IMR-90 (cell line): ENCODE measurements at regions not wholly inside any gene's neighbourhood (a gene's known extent, or its start where the extent isn't known, plus 50 kb on each side); places are given as distances from the start of the nearest gene placed in this dataset.

Source experiments
- ATAC-seq: fragments of 200-7000 bp; cut with Tn5 transposase; 2 replicates; pipeline ENCODE4 v1.9.1; 2020; ENCODE audit warnings: low read depth, mild to moderate bottlenecking, moderate library complexity
- BruUV-seq: library from RNA; stranded (reverse); fragments of 400-500 nt; replicated peaks from 2 replicates; lab custom pipeline; 2021; lab: Mats Ljungman, UMichigan
- CTCF ChIA-PET: fragments of 300-600 bp; formaldehyde crosslinking; extraction: SDS; loops from one replicate; lab custom pipeline; 2021; ENCODE audit warnings: antibody characterized with exemption; lab: Yijun Ruan, JAX
- POLR2A ChIA-PET: fragments of 300-600 bp; sonication (Branson Sonifier 250); formaldehyde crosslinking; loops from one replicate; lab custom pipeline; 2022; ENCODE audit warnings: antibody characterized with exemption; ENCODE audit not compliant: unreplicated experiment; lab: Charles Lee
- DNase-seq: peaks from one replicate; pipeline ENCODE4 v3.0.0; 2013
- H2AFZ ChIP-seq: replicated peaks from 2 replicates; pipeline ENCODE3; 2013; ENCODE audit warnings: low read length, mild to moderate bottlenecking; ENCODE audit not compliant: poor library complexity
- H2AK5ac ChIP-seq: 2 replicates; pipeline ENCODE4 v1.6.1; 2013; ENCODE audit warnings: low read depth, low read length, inconsistent platforms
- H2AK9ac ChIP-seq: replicated peaks from 2 replicates; pipeline ENCODE3; 2013; ENCODE audit warnings: mild to moderate bottlenecking, low read depth, low read length, moderate library complexity; ENCODE audit not compliant: poor library complexity
- H2BK120ac ChIP-seq: 2 replicates; pipeline ENCODE4 v1.6.1; 2013; ENCODE audit warnings: low read depth, low read length, inconsistent platforms
- H2BK15ac ChIP-seq: 3 replicates; pipeline ENCODE4 v1.6.1; 2013; ENCODE audit warnings: low read depth, low read length, inconsistent platforms
- H2BK20ac ChIP-seq: 2 replicates; pipeline ENCODE4 v1.6.1; 2013; ENCODE audit warnings: low read depth, mild to moderate bottlenecking, inconsistent platforms, low read length, moderate library complexity
- H2BK5ac ChIP-seq: 2 replicates; pipeline ENCODE4 v1.6.1; 2013; ENCODE audit warnings: mild to moderate bottlenecking, low read depth, low read length, inconsistent platforms; ENCODE audit not compliant: poor library complexity, severe bottlenecking
- H3K14ac ChIP-seq: replicated peaks from 2 replicates; pipeline ENCODE4 v1.6.1; 2013; ENCODE audit warnings: low read depth, low read length, inconsistent platforms
- H3K18ac ChIP-seq: 2 replicates; pipeline ENCODE4 v1.6.1; 2013; ENCODE audit warnings: low read depth, low read length, control low read depth
- H3K23ac ChIP-seq: 2 replicates; pipeline ENCODE4 v1.6.1; 2013; ENCODE audit warnings: low read depth, low read length, inconsistent platforms
- H3K27ac ChIP-seq: 2 replicates; pipeline ENCODE4 v1.5.1; 2013; ENCODE audit warnings: mild to moderate bottlenecking, control low read depth, low read length; ENCODE audit not compliant: insufficient read depth
- H3K27me3 ChIP-seq: 2 replicates; pipeline ENCODE4 v1.6.1; 2013; ENCODE audit warnings: low read length; ENCODE audit not compliant: control insufficient read depth, insufficient read depth
- H3K36me3 ChIP-seq: 2 replicates; pipeline ENCODE4 v1.6.1; 2013; ENCODE audit warnings: low read length, mixed read lengths; ENCODE audit not compliant: control insufficient read depth, insufficient read depth
- H3K4ac ChIP-seq: 2 replicates; pipeline ENCODE4 v1.6.1; 2013; ENCODE audit warnings: low read depth, low read length, inconsistent platforms
- H3K4me1 ChIP-seq: 2 replicates; pipeline ENCODE4 v1.6.1; 2013; ENCODE audit warnings: low read length, mixed read lengths; ENCODE audit not compliant: control insufficient read depth, insufficient read depth
- H3K4me2 ChIP-seq: 2 replicates; pipeline ENCODE4 v1.6.1; 2013; ENCODE audit warnings: low read depth, mild to moderate bottlenecking, control low read depth, low read length, moderate library complexity
- H3K4me3 ChIP-seq: 2 replicates; pipeline ENCODE4 v1.5.1; 2013; ENCODE audit warnings: low read depth, mild to moderate bottlenecking, control low read depth, low read length, moderate library complexity; ENCODE audit not compliant: insufficient read depth
- H3K56ac ChIP-seq: 2 replicates; pipeline ENCODE4 v1.6.1; 2013; ENCODE audit warnings: low read length, inconsistent platforms; ENCODE audit not compliant: insufficient read depth; ENCODE audit errors: extremely low read depth
- H3K79me1 ChIP-seq, 2 experiments: 2 replicates each; pipeline ENCODE4 v1.6.1; 2013; ENCODE audit warnings: low read length in 2 of 2, inconsistent platforms in 1 of 2, low read depth in 1 of 2
- H3K9ac ChIP-seq: 2 replicates; pipeline ENCODE4 v1.6.1; 2013; ENCODE audit warnings: low read depth, low read length, control low read depth
- H3K9me1 ChIP-seq: 2 replicates; pipeline ENCODE4 v1.6.1; 2013; ENCODE audit warnings: low read length, inconsistent platforms; ENCODE audit not compliant: insufficient read depth
- H3K9me3 ChIP-seq: 2 replicates; pipeline ENCODE4 v1.6.1; 2013; ENCODE audit warnings: low read length; ENCODE audit not compliant: control insufficient read depth, insufficient read depth
- H4K20me1 ChIP-seq: 2 replicates; pipeline ENCODE4 v1.6.1; 2013; ENCODE audit warnings: low read length, inconsistent platforms; ENCODE audit not compliant: insufficient read depth
- H4K5ac ChIP-seq: 2 replicates; pipeline ENCODE4 v1.6.1; 2013; ENCODE audit warnings: mild to moderate bottlenecking, low read depth, low read length, control low read depth
- H4K8ac ChIP-seq, 2 experiments: 2 replicates each; pipeline ENCODE4 v1.6.1; 2013; ENCODE audit warnings: low read depth in 2 of 2, low read length in 2 of 2, control low read depth in 1 of 2, inconsistent platforms in 1 of 2
- H4K91ac ChIP-seq: 2 replicates; pipeline ENCODE4 v1.6.1; 2013; ENCODE audit warnings: low read depth, low read length, inconsistent platforms; ENCODE audit not compliant: insufficient read depth
- BHLHE40 ChIP-seq: fragments of 150-350 bp; IDR thresholded peaks from 2 replicates; pipeline ENCODE4 v1.6.1; 2016; ENCODE audit warnings: mild to moderate bottlenecking, low read depth, low read length
- CHD1 ChIP-seq: IDR thresholded peaks from 2 replicates; pipeline ENCODE4 v1.6.1; 2012; ENCODE audit warnings: low read depth, low read length, improper control_type of control experiment
- ELK1 ChIP-seq: fragments of 150-350 bp; IDR thresholded peaks from 2 replicates; pipeline ENCODE4 v1.6.1; 2016; ENCODE audit warnings: low read depth, mild to moderate bottlenecking, low read length, moderate library complexity, borderline replicate concordance
- FOS ChIP-seq: fragments of 150-350 bp; IDR thresholded peaks from 2 replicates; pipeline ENCODE4 v1.6.1; 2016; ENCODE audit warnings: low read depth, low read length
- MAFK ChIP-seq: IDR thresholded peaks from 2 replicates; pipeline ENCODE4 v1.6.1; 2012; ENCODE audit warnings: low read depth, low read length, improper control_type of control experiment
- MXI1 ChIP-seq: IDR thresholded peaks from 2 replicates; pipeline ENCODE4 v1.6.1; 2012; ENCODE audit warnings: low read depth, mild to moderate bottlenecking, low read length, moderate library complexity, borderline replicate concordance
- NFE2L2 ChIP-seq: fragments of 150-350 bp; IDR thresholded peaks from 2 replicates; pipeline ENCODE4 v1.6.1; 2016; ENCODE audit warnings: low read depth, mild to moderate bottlenecking, low read length
- POLR2A ChIP-seq: IDR thresholded peaks from 2 replicates; pipeline ENCODE4 v1.6.1; 2012; ENCODE audit warnings: mild to moderate bottlenecking, low read depth, low read length
- RAD21 ChIP-seq: IDR thresholded peaks from 2 replicates; pipeline ENCODE4 v1.6.1; 2012; ENCODE audit warnings: low read length, improper control_type of control experiment
- RFX5 ChIP-seq: IDR thresholded peaks from 2 replicates; pipeline ENCODE4 v1.8.0; 2012; ENCODE audit warnings: low read depth, mild to moderate bottlenecking, low read length, moderate library complexity
- SMC3 ChIP-seq: fragments of 150-350 bp; IDR thresholded peaks from 2 replicates; pipeline ENCODE4 v1.6.1; 2016; ENCODE audit warnings: low read depth, mild to moderate bottlenecking, antibody characterized with exemption, low read length, moderate library complexity
- USF2 ChIP-seq: fragments of 150-350 bp; IDR thresholded peaks from 2 replicates; pipeline ENCODE4 v1.6.1; 2017; ENCODE audit warnings: mild to moderate bottlenecking, antibody characterized with exemption, low read length, low read depth
- WGBS, 2 experiments: methylation state at CpG; one replicate each; pipeline versions ENCODE4 v1.1.5 to v1.1.7; 2013; ENCODE audit warnings: missing lambda C conversion rate in 2 of 2; ENCODE audit not compliant: insufficient read length in 1 of 2; ENCODE audit errors: extremely low coverage in 2 of 2; 5-methylcytosine and 5-hydroxymethylcytosine counted together
- dilution Hi-C: fragments of 300-500 bp; cut with HindIII; formaldehyde crosslinking; loops from one replicate; pipeline ENCODE4 v1.14.3; 2018; ENCODE audit warnings: low sequenced_read_pairs; ENCODE audit not compliant: unreplicated experiment
- in situ Hi-C: fragments of 300-500 bp; cut with MboI; formaldehyde crosslinking; loops from 3 replicates; pipeline ENCODE4 v1.14.3; 2019; ENCODE audit warnings: low sequenced_read_pairs, inconsistent platforms, mixed read lengths
- intact Hi-C: fragments of 100-400 bp; cut with micrococcal nuclease; formaldehyde crosslinking; loops from 2 replicates; pipeline ENCODE4 v1.10.0; 2022

- no peaks in the 10 kb centered on the region for H3K79me1 ChIP-seq
- no peak overlapping the region for H3K4me3 ChIP-seq
- H3K36me3 ChIP-seq: no peaks in the 10 kb centered on the region
- no peak overlapping the region for H2BK5ac ChIP-seq
- H3K9me1 ChIP-seq: no peaks in the 10 kb centered on the region
- no peak overlapping the region for H4K8ac ChIP-seq
- in situ Hi-C loops (no loop called here), intact Hi-C loops (no loop called here), dilution Hi-C loops (no loop called here)
- H2BK15ac ChIP-seq: no peak overlapping the region
- no peaks in the 10 kb centered on the region; the same call in 1 of the 2 replicates for H3K9me3 ChIP-seq
- peak overlapping the region; percentile 33 for H2AFZ ChIP-seq
- no peak overlapping the region for H3K9ac ChIP-seq
- H2AK5ac ChIP-seq: 0 out of 2 replicates have a peak overlapping the region, but pooled peaks have one; percentile 23
- H2AK9ac ChIP-seq: no peak overlapping the region
- no peak overlapping the region for H3K4ac ChIP-seq
- no TSS peak for BruUV-seq
- H3K4me1 ChIP-seq: no peaks in the 10 kb centered on the region
- H3K14ac ChIP-seq: no peak overlapping the region
- H4K20me1 ChIP-seq: no peaks in the 10 kb centered on the region
- DNase-seq: no peak
- TF ChIP-seq FOS (no peak), USF2 (no peak), ELK1 (no peak), NFE2L2 (no peak), BHLHE40 (no peak), MAFK (no peak), MXI1 (no peak), SMC3 (no peak), CHD1 (no peak), RAD21 (no peak), RFX5 (no peak), POLR2A (no peak)
- H3K27ac ChIP-seq: no peak overlapping the region
- no peaks in the 10 kb centered on the region; the same call in 1 of the 2 replicates for H3K27me3 ChIP-seq
- no peak overlapping the region for H3K18ac ChIP-seq
- CTCF ChIA-PET: no interaction called here
- no peak overlapping the region for H2BK120ac ChIP-seq
- H3K23ac ChIP-seq: no peak overlapping the region
- H3K56ac ChIP-seq: no peak overlapping the region
- 93% methylated on average over 2 of the region's 5 CpGs; no CpG with 5 or more reads in 1 of the 2 experiments for WGBS, 2 experiments
- POLR2A ChIA-PET: no interaction called here
- no peak overlapping the region for H4K91ac ChIP-seq
- no peak overlapping the region for H2BK20ac ChIP-seq
- H3K4me2 ChIP-seq: no peak overlapping the region
- no peak for ATAC-seq
- no peak overlapping the region for H4K5ac ChIP-seq
Observed at GRCh38 chr2:128528133-128528532, 209.5 kb upstream of the HS6ST1 start.
